ENCODE measurements at regions not wholly inside any gene's neighbourhood (a gene's known extent, or its start where the extent isn't known, plus 50 kb on each side); places are given as distances from the start of the nearest gene placed in this dataset.

GRCh38 chr2:234768608-234769196 lies 183.1 kb upstream of the SH3BP4 start:
- intact Hi-C loops (cut with micrococcal nuclease; ENCODE audit: unreplicated experiment): no loop called here
- Histone ChIP-seq H3K79me2 (ENCODE audit: control insufficient read depth, insufficient read depth, low read length) (no peaks in the 10 kb centered on the region), H3K4me2 (ENCODE audit: control insufficient read depth, insufficient read depth) (no peak overlapping the region), H3K36me3 (ENCODE audit: control insufficient read depth in 2 of 2, insufficient read depth in 2 of 2, low read length in 1 of 2) (no peaks in the 10 kb centered on the region), H3K9me3 (replicated peaks; ENCODE audit: control insufficient read depth, insufficient read depth, low read length) (no peaks in the 10 kb centered on the region), H3K27me3 (replicated peaks in 1 of 2; ENCODE audit: control insufficient read depth in 2 of 2, insufficient read depth in 2 of 2, low read length in 1 of 2) (no peaks in the 10 kb centered on the region), H4K20me1 (ENCODE audit: control insufficient read depth, insufficient read depth) (no peaks in the 10 kb centered on the region), H3K27ac (ENCODE audit: control insufficient read depth, insufficient read depth) (no peak overlapping the region), H3K9ac (ENCODE audit: control insufficient read depth, insufficient read depth, low read length) (no peak overlapping the region), H2AFZ (ENCODE audit: control insufficient read depth, low read depth, low read length) (no peak overlapping the region), H3K4me3 (no peak overlapping the region), H3K4me1 (ENCODE audit: control insufficient read depth, insufficient read depth, low read length) (no peaks in the 10 kb centered on the region)
- 2% methylated on average over 9 of the region's 9 CpGs for WGBS (ENCODE audit: insufficient coverage, insufficient replicate concordance, low lambda C conversion rate, missing lambda C conversion rate)
- no peak for TF ChIP-seq WRNIP1 (IDR thresholded peaks at IDR 0.05; ENCODE audit: borderline replicate concordance, low read depth, low read length)
- no peak for TF ChIP-seq EZH2 (IDR thresholded peaks at IDR 0.05; ENCODE audit: borderline replicate concordance, control insufficient read depth, low read depth, low read length)
- ATAC-seq (no peak), DNase-seq (ENCODE audit: low read depth, low spot score) (no peak), FAIRE-seq (no peak)
- SMC1A ChIA-PET (ENCODE audit: uncharacterized antibody, unreplicated experiment): no interaction called here
- BruUV-seq (replicated peaks): no TSS peak
- in situ Hi-C loops (cut with MboI): no loop called here
- POLR2A ChIA-PET: no interaction called here
- CTCF ChIA-PET: no interaction called here
- RAD21 ChIA-PET (ENCODE audit: unreplicated experiment): no interaction called here

GRCh38 chr2:234765279-234765678 lies 186.5 kb upstream of the SH3BP4 start:
- ChIA-PET CTCF (interaction anchor here (0.6 kb wide), 1 partner anchor 212 kb away, joined by 4 read pairs; no protein-coding TSS in a partner anchor), SMC1A (ENCODE audit: uncharacterized antibody, unreplicated experiment) (no interaction called here), POLR2A (no interaction called here), RAD21 (ENCODE audit: unreplicated experiment) (no interaction called here)
- Histone ChIP-seq H3K9ac (ENCODE audit: control insufficient read depth, insufficient read depth, low read length) (no peak overlapping the region), H3K79me2 (ENCODE audit: control insufficient read depth, insufficient read depth, low read length) (no peaks in the 10 kb centered on the region), H3K4me3 (no peak overlapping the region), H3K9me3 (replicated peaks; ENCODE audit: control insufficient read depth, insufficient read depth, low read length) (no peaks in the 10 kb centered on the region), H3K4me1 (ENCODE audit: control insufficient read depth, insufficient read depth, low read length) (no peaks in the 10 kb centered on the region), H3K27ac (ENCODE audit: control insufficient read depth, insufficient read depth) (no peak overlapping the region), H2AFZ (ENCODE audit: control insufficient read depth, low read depth, low read length) (no peak overlapping the region), H3K27me3 (replicated peaks in 1 of 2; ENCODE audit: control insufficient read depth in 2 of 2, insufficient read depth in 2 of 2, low read length in 1 of 2) (no peaks in the 10 kb centered on the region), H3K36me3 (ENCODE audit: control insufficient read depth in 2 of 2, insufficient read depth in 2 of 2, low read length in 1 of 2) (no peaks in the 10 kb centered on the region), H4K20me1 (ENCODE audit: control insufficient read depth, insufficient read depth) (no peaks in the 10 kb centered on the region), H3K4me2 (ENCODE audit: control insufficient read depth, insufficient read depth) (no peak overlapping the region)
- FAIRE-seq (no peak), ATAC-seq (no peak), DNase-seq (ENCODE audit: low read depth, low spot score) (no peak)
- in situ Hi-C loops (cut with MboI) (no loop called here), intact Hi-C loops (cut with micrococcal nuclease; ENCODE audit: unreplicated experiment) (no loop called here)
- TF ChIP-seq LARP7 (IDR thresholded peaks at IDR 0.05) (no peak), YY1 (IDR thresholded peaks at IDR 0.05; ENCODE audit: low read depth, low read length) (no peak), KDM1A (IDR thresholded peaks at IDR 0.05; ENCODE audit: borderline replicate concordance) (no peak), E4F1 (IDR thresholded peaks at IDR 0.05; ENCODE audit: borderline replicate concordance, partially characterized antibody) (no peak), RAD21 (IDR thresholded peaks at IDR 0.05; ENCODE audit: insufficient read depth, low read depth, low read length) (no peak), RCOR1 (conservative IDR thresholded peaks at IDR 0.05; ENCODE audit: low read depth, low read length) (no peak), KLF5 (IDR thresholded peaks at IDR 0.05; ENCODE audit: partially characterized antibody) (no peak), EP300 (IDR thresholded peaks at IDR 0.05; ENCODE audit: borderline replicate concordance in 1 of 2, control insufficient read depth in 1 of 2, low read depth in 2 of 2, low read length in 2 of 2) (no peak), SMC3 (IDR thresholded peaks at IDR 0.05; ENCODE audit: borderline replicate concordance, low read length) (no peak), RAD51 (IDR thresholded peaks at IDR 0.05) (no peak), SKIL (IDR thresholded peaks at IDR 0.05; ENCODE audit: low read depth, poor library complexity, severe bottlenecking) (no peak)
- no TSS peak for BruUV-seq (replicated peaks)
- 3% methylated on average over 3 of the region's 5 CpGs for WGBS (ENCODE audit: insufficient coverage, insufficient replicate concordance, low lambda C conversion rate, missing lambda C conversion rate)
